Neural crest cell (in vitro differentiated cells): ENCODE measurements at regions not wholly inside any gene's neighbourhood (a gene's known extent, or its start where the extent isn't known, plus 50 kb on each side); places are given as distances from the start of the nearest gene placed in this dataset.

Experiments
- DNase-seq: peaks from one replicate; pipeline ENCODE4 v3.0.0; 2021; ENCODE audit warnings: low read depth, mixed read lengths, low spot score
- H3K27ac Mint-ChIP-seq: one replicate; pipeline ENCODE4 v1.8.0; 2021; ENCODE audit warnings: mild to moderate bottlenecking, mixed read lengths; ENCODE audit not compliant: unreplicated experiment
- H3K27me3 Mint-ChIP-seq: 2 replicates; pipeline ENCODE4 v1.8.0; 2021; ENCODE audit warnings: low read depth, mild to moderate bottlenecking, mixed read lengths
- H3K36me3 Mint-ChIP-seq: 2 replicates; pipeline ENCODE4 v1.8.0; 2021; ENCODE audit warnings: low read depth, mild to moderate bottlenecking, mixed read lengths
- H3K4me1 Mint-ChIP-seq: 2 replicates; pipeline ENCODE4 v1.8.0; 2021; ENCODE audit warnings: mixed read lengths
- H3K4me3 Mint-ChIP-seq: one replicate; pipeline ENCODE4 v1.8.0; 2021; ENCODE audit warnings: mild to moderate bottlenecking, mixed read lengths
- H3K9me3 Mint-ChIP-seq: 2 replicates; pipeline ENCODE4 v1.8.0; 2021; ENCODE audit warnings: mixed read lengths
- TF ChIP-seq, protein P1 (sequence below): fragments of 200-600 bp; sonication (generic); conservative IDR thresholded peaks from 2 replicates; pipeline ENCODE4 v1.5.0; 2021; ENCODE audit warnings: antibody characterized with exemption, mild to moderate bottlenecking

- Mint-ChIP-seq H3K4me1 (no peaks in the 10 kb centered on the region), H3K4me3 (no peak overlapping the region), H3K27ac (no peak overlapping the region), H3K27me3 (no peaks in the 10 kb centered on the region), H3K36me3 (no peaks in the 10 kb centered on the region), H3K9me3 (no peaks in the 10 kb centered on the region)
- TF ChIP-seq, protein P1, sequence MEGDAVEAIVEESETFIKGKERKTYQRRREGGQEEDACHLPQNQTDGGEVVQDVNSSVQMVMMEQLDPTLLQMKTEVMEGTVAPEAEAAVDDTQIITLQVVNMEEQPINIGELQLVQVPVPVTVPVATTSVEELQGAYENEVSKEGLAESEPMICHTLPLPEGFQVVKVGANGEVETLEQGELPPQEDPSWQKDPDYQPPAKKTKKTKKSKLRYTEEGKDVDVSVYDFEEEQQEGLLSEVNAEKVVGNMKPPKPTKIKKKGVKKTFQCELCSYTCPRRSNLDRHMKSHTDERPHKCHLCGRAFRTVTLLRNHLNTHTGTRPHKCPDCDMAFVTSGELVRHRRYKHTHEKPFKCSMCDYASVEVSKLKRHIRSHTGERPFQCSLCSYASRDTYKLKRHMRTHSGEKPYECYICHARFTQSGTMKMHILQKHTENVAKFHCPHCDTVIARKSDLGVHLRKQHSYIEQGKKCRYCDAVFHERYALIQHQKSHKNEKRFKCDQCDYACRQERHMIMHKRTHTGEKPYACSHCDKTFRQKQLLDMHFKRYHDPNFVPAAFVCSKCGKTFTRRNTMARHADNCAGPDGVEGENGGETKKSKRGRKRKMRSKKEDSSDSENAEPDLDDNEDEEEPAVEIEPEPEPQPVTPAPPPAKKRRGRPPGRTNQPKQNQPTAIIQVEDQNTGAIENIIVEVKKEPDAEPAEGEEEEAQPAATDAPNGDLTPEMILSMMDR = no peak
- DNase-seq = no peak
These were observed 1206.0 kb upstream of the TMPRSS15 start for GRCh38 chr21:19609611-19610010.

- Mint-ChIP-seq H3K27ac (no peak overlapping the region), H3K4me3 (no peak overlapping the region), H3K4me1 (no peaks in the 10 kb centered on the region), H3K36me3 (no peaks in the 10 kb centered on the region), H3K9me3 (no peaks in the 10 kb centered on the region), H3K27me3 (no peaks in the 10 kb centered on the region)
- DNase-seq = no peak
- TF ChIP-seq, protein P1 = no peak
These were observed 1218.4 kb upstream of the TMPRSS15 start for GRCh38 chr21:19621837-19622496.

DNA sequence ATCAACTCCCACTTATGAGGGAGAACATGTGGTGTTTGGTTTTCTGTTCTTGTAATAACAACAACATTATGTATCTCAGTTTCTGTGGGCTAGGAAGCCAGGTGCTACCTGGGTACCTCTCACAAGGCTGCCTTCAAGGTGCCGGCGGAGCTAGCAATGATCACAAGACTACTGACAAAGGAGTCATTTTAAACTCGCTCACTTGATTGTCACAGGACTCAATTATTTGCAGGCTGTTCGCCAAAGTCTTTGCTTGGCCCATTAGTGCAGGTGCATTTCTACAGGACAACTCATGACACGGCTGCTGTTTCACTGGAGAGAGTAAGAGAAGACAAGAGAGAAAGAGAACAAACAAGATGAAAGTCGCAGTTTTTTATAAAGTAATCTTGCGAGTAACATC is 1237.4 kb upstream of the TMPRSS15 start:
- Mint-ChIP-seq H3K36me3 (no peaks in the 10 kb centered on the region), H3K27me3 (no peaks in the 10 kb centered on the region), H3K4me3 (no peak overlapping the region), H3K4me1 (no peaks in the 10 kb centered on the region), H3K9me3 (no peaks in the 10 kb centered on the region), H3K27ac (no peak overlapping the region)
- DNase-seq = no peak
- TF ChIP-seq, protein P1 = no peak

DNA sequence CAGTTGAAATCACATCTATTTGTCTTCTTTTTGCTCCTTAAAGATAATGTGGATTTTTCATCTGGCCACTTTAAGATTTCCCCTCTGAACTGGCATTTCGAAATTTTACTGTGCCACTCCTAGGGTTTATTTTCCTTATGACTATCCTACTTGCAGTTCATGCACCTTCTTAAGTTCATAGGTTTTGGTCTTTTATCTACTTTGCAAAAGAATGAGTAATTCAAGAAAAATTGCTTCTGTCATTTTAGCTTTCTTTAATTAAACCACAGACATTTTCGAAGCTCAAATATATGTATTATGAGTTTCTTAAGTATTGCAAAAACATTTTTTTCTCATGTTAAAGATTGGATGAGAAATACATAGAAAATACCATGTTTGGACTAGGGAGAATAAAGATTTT is 1244.8 kb upstream of the TMPRSS15 start:
- Mint-ChIP-seq H3K4me1 (no peaks in the 10 kb centered on the region), H3K4me3 (no peak overlapping the region), H3K27ac (no peak overlapping the region), H3K27me3 (no peaks in the 10 kb centered on the region), H3K9me3 (no peaks in the 10 kb centered on the region), H3K36me3 (no peaks in the 10 kb centered on the region)
- TF ChIP-seq, protein P1 = no peak
- no peak for DNase-seq

GRCh38 chr21:19683492-19683891 is 1279.9 kb upstream of the TMPRSS15 start:
- H3K4me1 Mint-ChIP-seq = no peaks in the 10 kb centered on the region
- no peak overlapping the region for H3K4me3 Mint-ChIP-seq
- no peak overlapping the region for H3K27ac Mint-ChIP-seq
- H3K36me3 Mint-ChIP-seq = no peaks in the 10 kb centered on the region
- TF ChIP-seq, protein P1 = no peak
- DNase-seq = no peak
- no peaks in the 10 kb centered on the region for H3K27me3 Mint-ChIP-seq
- peaks cover 4% of the 10 kb centered on the region for H3K9me3 Mint-ChIP-seq

DNA sequence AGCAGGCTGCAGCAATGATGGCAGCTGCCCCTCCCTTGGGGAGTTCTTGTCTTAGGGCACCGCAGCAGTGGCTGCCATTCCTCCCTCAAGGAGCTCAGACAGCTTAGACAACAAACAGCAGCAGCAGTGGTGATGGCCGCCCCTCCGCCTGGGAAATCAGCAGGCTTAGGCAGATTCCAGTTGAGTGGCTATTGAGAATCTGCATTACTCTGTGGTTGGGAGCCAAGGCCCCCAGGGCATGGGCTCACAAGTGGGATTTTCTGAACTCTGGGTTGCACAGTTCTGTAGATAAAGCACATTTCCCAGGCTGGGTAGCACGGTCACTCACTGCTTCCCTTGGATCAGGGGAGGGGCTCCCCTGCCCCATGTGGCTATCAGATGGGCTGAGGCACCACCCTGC is 1280.7 kb upstream of the TMPRSS15 start:
- H3K9me3 Mint-ChIP-seq = peaks cover 4% of the 10 kb centered on the region
- H3K36me3 Mint-ChIP-seq = no peaks in the 10 kb centered on the region
- no peak overlapping the region for H3K4me3 Mint-ChIP-seq
- H3K4me1 Mint-ChIP-seq = no peaks in the 10 kb centered on the region
- H3K27ac Mint-ChIP-seq = no peak overlapping the region
- H3K27me3 Mint-ChIP-seq = no peaks in the 10 kb centered on the region
- TF ChIP-seq, protein P1 = no peak
- no peak for DNase-seq
